Esophagus (tissue), 2 donors: ENCODE measurements at regions not wholly inside any gene's neighbourhood (a gene's known extent, or its start where the extent isn't known, plus 50 kb on each side); places are given as distances from the start of the nearest gene placed in this dataset.
"Not testable (repeated sequence)": the region's sequence is repeated elsewhere in the genome, so short reads cannot be mapped to it uniquely, and the experiment has no call there.

Source experiments
- H3K27ac ChIP-seq, 2 donors: one replicate each; pipeline ENCODE4 v1.5.1; 2013; ENCODE audit warnings: low read depth in 2 of 2, mild to moderate bottlenecking in 2 of 2, inconsistent platforms in 1 of 2, low read length in 1 of 2, moderate library complexity in 1 of 2
- H3K27me3 ChIP-seq, 2 donors: one replicate each; pipeline ENCODE4 v1.6.1; 2013; ENCODE audit warnings: low read length in 2 of 2, control low read depth in 1 of 2, mild to moderate bottlenecking in 1 of 2; ENCODE audit not compliant: insufficient read depth in 2 of 2, control insufficient read depth in 1 of 2
- H3K36me3 ChIP-seq, 2 donors: one replicate each; pipeline ENCODE4 v1.6.1; 2013; ENCODE audit warnings: low read length in 1 of 2; ENCODE audit not compliant: control insufficient read depth in 2 of 2, insufficient read depth in 2 of 2
- H3K4me1 ChIP-seq, 2 donors: one replicate each; pipeline ENCODE4 v1.6.1; 2013; ENCODE audit warnings: low read length in 1 of 2; ENCODE audit not compliant: control insufficient read depth in 2 of 2, insufficient read depth in 2 of 2
- H3K4me3 ChIP-seq, 2 donors: one replicate each; pipeline ENCODE4 v1.5.1; 2013; ENCODE audit warnings: low read length in 2 of 2, mild to moderate bottlenecking in 2 of 2, low read depth in 1 of 2, moderate library complexity in 1 of 2
- H3K9me3 ChIP-seq, 2 donors: one replicate each; pipeline ENCODE4 v1.6.1; 2013; ENCODE audit warnings: mild to moderate bottlenecking in 2 of 2, low read depth in 1 of 2, low read length in 1 of 2, moderate library complexity in 1 of 2; ENCODE audit not compliant: control insufficient read depth in 2 of 2, insufficient read depth in 1 of 2
- WGBS, 2 donors: extraction: QIAGEN DNeasy Blood & Tissue Kit; methylation state at CpG; one replicate each; pipeline ENCODE4 v1.1.7; 2013; 5-methylcytosine and 5-hydroxymethylcytosine counted together
- donor health status: healthy with polysubstance abuse.
- donor health status: Bipolar disorder and iron deficiency.

- WGBS, 2 donors: 43 to 58% methylated on average over 10 of the region's 10 CpGs
- Histone ChIP-seq H3K4me1 (peaks cover 0 to 4% of the 10 kb centered on the region in 2 donors), H3K9me3 (no peaks in the 10 kb centered on the region), H3K27me3 (no peaks in the 10 kb centered on the region), H3K4me3 (no peak overlapping the region), H3K36me3 (no peaks in the 10 kb centered on the region), H3K27ac (peak overlapping the region in 1 of 2 donors; percentile 17)
These were observed 238.2 kb upstream of the NEBL start for GRCh38 chr10:21135023-21135931.

- Histone ChIP-seq H3K36me3 (no peaks in the 10 kb centered on the region), H3K4me1 (peaks cover 0 to 4% of the 10 kb centered on the region in 2 donors), H3K27me3 (no peaks in the 10 kb centered on the region), H3K4me3 (no peak overlapping the region), H3K27ac (no peak overlapping the region), H3K9me3 (no peaks in the 10 kb centered on the region)
- WGBS, 2 donors: 54 to 77% methylated on average over 7 of the region's 7 CpGs
These were observed 237.5 kb upstream of the NEBL start for GRCh38 chr10:21134645-21135022.

DNA sequence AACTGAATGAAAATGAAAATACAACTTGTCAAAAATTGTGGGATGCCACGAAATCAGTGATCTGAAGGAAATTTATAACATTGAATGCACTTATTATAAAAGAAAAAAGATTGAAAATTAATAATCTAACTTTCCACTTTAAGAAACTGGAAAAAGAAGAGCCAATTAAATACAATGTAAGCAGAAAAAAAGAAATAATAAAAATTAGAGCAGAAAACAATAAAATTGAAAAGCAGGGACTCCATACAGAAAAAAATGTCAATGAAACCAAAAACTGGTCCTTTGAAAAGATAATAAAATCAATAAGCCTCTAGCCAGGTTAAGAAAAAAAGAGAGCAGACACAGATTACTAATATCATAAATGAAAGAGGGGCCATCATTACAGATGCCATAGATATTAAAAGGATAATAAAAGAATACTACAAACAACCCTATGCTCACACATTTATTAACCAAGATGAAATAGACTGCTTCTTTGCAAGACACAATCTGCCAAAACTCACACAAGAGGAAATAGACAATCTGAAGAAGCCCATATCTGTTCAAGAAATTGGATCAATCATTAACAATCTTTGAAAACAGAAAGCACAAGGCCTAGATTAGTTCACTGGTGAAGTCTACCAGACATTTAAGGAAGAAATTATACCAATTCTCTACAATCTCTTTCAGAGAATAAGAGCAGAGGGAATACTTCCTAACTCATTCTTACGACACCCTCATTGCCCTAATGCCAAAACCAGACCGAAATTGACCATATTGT lies 233.8 kb upstream of the NEBL start:
- H3K36me3 ChIP-seq: no peaks in the 10 kb centered on the region
- H3K4me1 ChIP-seq: peaks cover 0 to 4% of the 10 kb centered on the region in 2 donors
- no peaks in the 10 kb centered on the region for H3K27me3 ChIP-seq
- H3K4me3 ChIP-seq: no peak overlapping the region
- 85 to 88% methylated on average over 3 of the region's 3 CpGs for WGBS, 2 donors
- no peaks in the 10 kb centered on the region for H3K9me3 ChIP-seq
- H3K27ac ChIP-seq: no peak overlapping the region

GRCh38 chr10:21130108-21130507 lies 233.0 kb upstream of the NEBL start:
- Histone ChIP-seq H3K4me1 (no peaks in the 10 kb centered on the region), H3K9me3 (no peaks in the 10 kb centered on the region), H3K27me3 (no peaks in the 10 kb centered on the region), H3K4me3 (no peak overlapping the region), H3K36me3 (no peaks in the 10 kb centered on the region), H3K27ac (no peak overlapping the region)

- Histone ChIP-seq H3K9me3 (no peaks in the 10 kb centered on the region), H3K27ac (no peak overlapping the region), H3K4me3 (no peak overlapping the region), H3K4me1 (no peaks in the 10 kb centered on the region), H3K27me3 (no peaks in the 10 kb centered on the region), H3K36me3 (no peaks in the 10 kb centered on the region)
- WGBS, 2 donors: 74 to 77% methylated on average over 10 of the region's 10 CpGs
These were observed 228.5 kb upstream of the NEBL start for GRCh38 chr10:21125471-21126228.

- Histone ChIP-seq H3K9me3 (no peaks in the 10 kb centered on the region), H3K27ac (no peak overlapping the region)
These were observed 225.8 kb upstream of the NEBL start for GRCh38 chr10:21122907-21123306.

GRCh38 chr10:21121822-21122221 lies 224.7 kb upstream of the NEBL start:
- H3K27ac ChIP-seq, H3K9me3 ChIP-seq, H3K4me1 ChIP-seq, H3K36me3 ChIP-seq, H3K27me3 ChIP-seq, H3K4me3 ChIP-seq: not testable (repeated sequence)
- 88 to 95% methylated on average over 3 of the region's 3 CpGs for WGBS, 2 donors

More at GRCh38 chr10:21122907-21123306, 225.8 kb upstream of the NEBL start:
- Histone ChIP-seq H3K36me3 (no peaks in the 10 kb centered on the region), H3K4me3 (no peak overlapping the region), H3K27me3 (no peaks in the 10 kb centered on the region), H3K4me1 (no peaks in the 10 kb centered on the region)

- Histone ChIP-seq H3K4me1 (no peaks in the 10 kb centered on the region), H3K9me3 (no peaks in the 10 kb centered on the region), H3K4me3 (no peak overlapping the region), H3K27ac (no peak overlapping the region), H3K27me3 (no peaks in the 10 kb centered on the region), H3K36me3 (no peaks in the 10 kb centered on the region)
- WGBS, 2 donors: 78 to 84% methylated on average over 4 of the region's 4 CpGs
These were observed 217.6 kb upstream of the NEBL start for GRCh38 chr10:21114683-21115082.

- H3K4me3 ChIP-seq: no peak overlapping the region
- H3K27me3 ChIP-seq: no peaks in the 10 kb centered on the region
- no peaks in the 10 kb centered on the region for H3K36me3 ChIP-seq
- H3K27ac ChIP-seq: no peak overlapping the region
- H3K9me3 ChIP-seq: no peaks in the 10 kb centered on the region
- 82 to 85% methylated on average over 2 of the region's 2 CpGs for WGBS, 2 donors
- no peaks in the 10 kb centered on the region for H3K4me1 ChIP-seq
These were observed 213.2 kb upstream of the NEBL start for GRCh38 chr10:21110358-21110757.
